SU-DHL-6 (cell line): ENCODE measurements at regions not wholly inside any gene's neighbourhood (a gene's known extent, or its start where the extent isn't known, plus 50 kb on each side); places are given as distances from the start of the nearest gene placed in this dataset.

Experiments used
- EZH2phosphoT487 ChIP-seq: fragments of 200-600 bp; sonication (generic), shearing (Covaris generic); conservative IDR thresholded peaks from 2 replicates; pipeline ENCODE4 v1.6.1; 2018; ENCODE audit warnings: mild to moderate bottlenecking, antibody characterized with exemption, low read length, moderate library complexity, mixed read lengths
- TF ChIP-seq, protein P1 (sequence below): fragments of 200-600 bp; sonication (generic); IDR thresholded peaks from one replicate; pipeline ENCODE4 v1.5.1; 2017; ENCODE audit warnings: antibody characterized with exemption, mild to moderate bottlenecking, low read length, moderate library complexity; ENCODE audit not compliant: insufficient read depth, poor library complexity, severe bottlenecking

DNA sequence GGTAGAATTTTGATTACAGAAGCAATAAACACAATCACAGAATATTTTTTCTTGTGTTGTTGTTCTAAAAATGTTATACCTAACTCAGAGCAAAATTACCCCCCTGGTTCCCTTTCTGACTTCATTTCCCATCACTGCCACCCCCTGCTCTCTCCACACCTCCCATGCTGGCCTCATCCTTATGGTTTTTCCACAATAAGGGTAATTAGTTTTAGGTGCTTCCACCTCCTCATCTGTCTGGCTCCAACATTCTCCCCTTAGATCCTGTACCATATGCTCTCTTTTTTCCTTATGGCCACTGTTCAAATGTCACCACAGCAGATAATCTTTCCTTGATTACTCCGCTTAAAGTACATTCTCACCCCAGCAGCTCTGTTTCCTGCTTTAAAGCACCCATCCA is 2208.6 kb downstream of the MRPL39 start:
- TF ChIP-seq, protein P1, sequence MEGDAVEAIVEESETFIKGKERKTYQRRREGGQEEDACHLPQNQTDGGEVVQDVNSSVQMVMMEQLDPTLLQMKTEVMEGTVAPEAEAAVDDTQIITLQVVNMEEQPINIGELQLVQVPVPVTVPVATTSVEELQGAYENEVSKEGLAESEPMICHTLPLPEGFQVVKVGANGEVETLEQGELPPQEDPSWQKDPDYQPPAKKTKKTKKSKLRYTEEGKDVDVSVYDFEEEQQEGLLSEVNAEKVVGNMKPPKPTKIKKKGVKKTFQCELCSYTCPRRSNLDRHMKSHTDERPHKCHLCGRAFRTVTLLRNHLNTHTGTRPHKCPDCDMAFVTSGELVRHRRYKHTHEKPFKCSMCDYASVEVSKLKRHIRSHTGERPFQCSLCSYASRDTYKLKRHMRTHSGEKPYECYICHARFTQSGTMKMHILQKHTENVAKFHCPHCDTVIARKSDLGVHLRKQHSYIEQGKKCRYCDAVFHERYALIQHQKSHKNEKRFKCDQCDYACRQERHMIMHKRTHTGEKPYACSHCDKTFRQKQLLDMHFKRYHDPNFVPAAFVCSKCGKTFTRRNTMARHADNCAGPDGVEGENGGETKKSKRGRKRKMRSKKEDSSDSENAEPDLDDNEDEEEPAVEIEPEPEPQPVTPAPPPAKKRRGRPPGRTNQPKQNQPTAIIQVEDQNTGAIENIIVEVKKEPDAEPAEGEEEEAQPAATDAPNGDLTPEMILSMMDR: no peak
- no peak for TF ChIP-seq EZH2phosphoT487
